ENCODE measurements at regions not wholly inside any gene's neighbourhood (a gene's known extent, or its start where the extent isn't known, plus 50 kb on each side); places are given as distances from the start of the nearest gene placed in this dataset.

- H3K4me3 ChIP-seq (ENCODE audit: low read depth in 1 of 3, low read length in 3 of 3), result no peak overlapping the region
- DNase-seq (no peak), FAIRE-seq (no peak)
- no peaks in the 10 kb centered on the region for H3K36me3 ChIP-seq (ENCODE audit: control insufficient read depth in 3 of 3, insufficient read depth in 2 of 3, low read depth in 1 of 3, low read length in 3 of 3)
- no peaks in the 10 kb centered on the region for H3K4me1 ChIP-seq (ENCODE audit: control insufficient read depth in 3 of 3, insufficient read depth in 2 of 3, low read depth in 1 of 3, low read length in 2 of 3)
- no peak overlapping the region for H3K27ac ChIP-seq (ENCODE audit: low read depth in 1 of 3, low read length in 2 of 3)
- WGBS, 3 donors, result 48 to 59% (median 49%) methylated on average over 2 of the region's 2 CpGs
- peaks cover 1 to 18% of the 10 kb centered on the region in 2 donors for H3K9me3 ChIP-seq (ENCODE audit: control insufficient read depth in 2 of 2, insufficient read depth in 1 of 2, low read depth in 1 of 2, low read length in 1 of 2)
- H3K27me3 ChIP-seq (ENCODE audit: control insufficient read depth in 3 of 3, insufficient read depth in 3 of 3, low read length in 3 of 3), result no peaks in the 10 kb centered on the region
Measured at GRCh38 chr6:91970700-91971099, 1383.8 kb upstream of the MAP3K7 start.

- Histone ChIP-seq H3K9me3 (ENCODE audit: control insufficient read depth in 2 of 2, insufficient read depth in 1 of 2, low read depth in 1 of 2, low read length in 1 of 2) (peaks cover 1 to 14% of the 10 kb centered on the region in 2 donors), H3K36me3 (ENCODE audit: control insufficient read depth in 3 of 3, insufficient read depth in 2 of 3, low read depth in 1 of 3, low read length in 3 of 3) (no peaks in the 10 kb centered on the region), H3K4me1 (ENCODE audit: control insufficient read depth in 3 of 3, insufficient read depth in 2 of 3, low read depth in 1 of 3, low read length in 2 of 3) (no peaks in the 10 kb centered on the region), H3K27me3 (ENCODE audit: control insufficient read depth in 3 of 3, insufficient read depth in 3 of 3, low read length in 3 of 3) (no peaks in the 10 kb centered on the region), H3K27ac (ENCODE audit: low read depth in 1 of 3, low read length in 2 of 3) (no peak overlapping the region), H3K4me3 (ENCODE audit: low read depth in 1 of 3, low read length in 3 of 3) (no peak overlapping the region)
- no peak for DNase-seq
- 94 to 100% (median 97%) methylated on average over 1 of the region's 1 CpG for WGBS, 3 donors
- FAIRE-seq, result no peak
Measured at GRCh38 chr6:91965872-91966271, 1379.0 kb upstream of the MAP3K7 start.

GRCh38 chr6:91961671-91962070 lies 1374.8 kb upstream of the MAP3K7 start:
- H3K27ac ChIP-seq (ENCODE audit: low read depth in 1 of 3, low read length in 2 of 3), result no peak overlapping the region
- no peaks in the 10 kb centered on the region for H3K27me3 ChIP-seq (ENCODE audit: control insufficient read depth in 3 of 3, insufficient read depth in 3 of 3, low read length in 3 of 3)
- no peaks in the 10 kb centered on the region for H3K4me1 ChIP-seq (ENCODE audit: control insufficient read depth in 3 of 3, insufficient read depth in 2 of 3, low read depth in 1 of 3, low read length in 2 of 3)
- H3K9me3 ChIP-seq (ENCODE audit: control insufficient read depth in 2 of 2, insufficient read depth in 1 of 2, low read depth in 1 of 2, low read length in 1 of 2), result peaks cover 1 to 12% of the 10 kb centered on the region in 2 donors
- no peak for FAIRE-seq
- H3K36me3 ChIP-seq (ENCODE audit: control insufficient read depth in 3 of 3, insufficient read depth in 2 of 3, low read depth in 1 of 3, low read length in 3 of 3), result no peaks in the 10 kb centered on the region
- no peak overlapping the region for H3K4me3 ChIP-seq (ENCODE audit: low read depth in 1 of 3, low read length in 3 of 3)
- no peak for DNase-seq
- 90 to 96% (median 94%) methylated on average over 2 of the region's 2 CpGs for WGBS, 3 donors

- WGBS, 3 donors, result 91 to 97% (median 93%) methylated on average over 3 of the region's 3 CpGs
- FAIRE-seq, result no peak
Measured at GRCh38 chr6:91961236-91961635, 1374.4 kb upstream of the MAP3K7 start.

GRCh38 chr6:91941838-91942237 lies 1355.0 kb upstream of the MAP3K7 start:
- FAIRE-seq (no peak), DNase-seq (no peak)
- Histone ChIP-seq H3K36me3 (ENCODE audit: control insufficient read depth in 3 of 3, insufficient read depth in 2 of 3, low read depth in 1 of 3, low read length in 3 of 3) (no peaks in the 10 kb centered on the region), H3K4me1 (ENCODE audit: control insufficient read depth in 3 of 3, insufficient read depth in 2 of 3, low read depth in 1 of 3, low read length in 2 of 3) (no peaks in the 10 kb centered on the region), H3K27ac (ENCODE audit: low read depth in 1 of 3, low read length in 2 of 3) (no peak overlapping the region), H3K4me3 (ENCODE audit: low read depth in 1 of 3, low read length in 3 of 3) (no peak overlapping the region), H3K27me3 (ENCODE audit: control insufficient read depth in 3 of 3, insufficient read depth in 3 of 3, low read length in 3 of 3) (no peaks in the 10 kb centered on the region), H3K9me3 (ENCODE audit: control insufficient read depth in 2 of 2, insufficient read depth in 1 of 2, low read depth in 1 of 2, low read length in 1 of 2) (peaks cover 0 to 3% of the 10 kb centered on the region in 2 donors)
- 81 to 87% (median 87%) methylated on average over 2 of the region's 2 CpGs for WGBS, 3 donors

More at GRCh38 chr6:91961236-91961635, 1374.4 kb upstream of the MAP3K7 start:
- H3K4me3 ChIP-seq (ENCODE audit: low read depth in 1 of 3, low read length in 3 of 3), result no peak overlapping the region
- H3K9me3 ChIP-seq (ENCODE audit: control insufficient read depth in 2 of 2, insufficient read depth in 1 of 2, low read depth in 1 of 2, low read length in 1 of 2), result peaks cover 1 to 8% of the 10 kb centered on the region in 2 donors
- DNase-seq, result no peak
- H3K27me3 ChIP-seq (ENCODE audit: control insufficient read depth in 3 of 3, insufficient read depth in 3 of 3, low read length in 3 of 3), result no peaks in the 10 kb centered on the region
- H3K4me1 ChIP-seq (ENCODE audit: control insufficient read depth in 3 of 3, insufficient read depth in 2 of 3, low read depth in 1 of 3, low read length in 2 of 3), result no peaks in the 10 kb centered on the region
- H3K27ac ChIP-seq (ENCODE audit: low read depth in 1 of 3, low read length in 2 of 3), result no peak overlapping the region
- H3K36me3 ChIP-seq (ENCODE audit: control insufficient read depth in 3 of 3, insufficient read depth in 2 of 3, low read depth in 1 of 3, low read length in 3 of 3), result no peaks in the 10 kb centered on the region

- H3K4me3 ChIP-seq (ENCODE audit: low read depth in 1 of 3, low read length in 3 of 3), result no peak overlapping the region
- peaks cover 0 to 3% of the 10 kb centered on the region in 2 donors for H3K9me3 ChIP-seq (ENCODE audit: control insufficient read depth in 2 of 2, insufficient read depth in 1 of 2, low read depth in 1 of 2, low read length in 1 of 2)
- 85 to 96% (median 91%) methylated on average over 1 of the region's 1 CpG for WGBS, 3 donors
- DNase-seq, result no peak
- H3K27ac ChIP-seq (ENCODE audit: low read depth in 1 of 3, low read length in 2 of 3), result no peak overlapping the region
- no peaks in the 10 kb centered on the region for H3K36me3 ChIP-seq (ENCODE audit: control insufficient read depth in 3 of 3, insufficient read depth in 2 of 3, low read depth in 1 of 3, low read length in 3 of 3)
- no peaks in the 10 kb centered on the region for H3K4me1 ChIP-seq (ENCODE audit: control insufficient read depth in 3 of 3, insufficient read depth in 2 of 3, low read depth in 1 of 3, low read length in 2 of 3)
- no peak for FAIRE-seq
- H3K27me3 ChIP-seq (ENCODE audit: control insufficient read depth in 3 of 3, insufficient read depth in 3 of 3, low read length in 3 of 3), result no peaks in the 10 kb centered on the region
Measured at GRCh38 chr6:91940801-91941200, 1353.9 kb upstream of the MAP3K7 start.

GRCh38 chr6:91926827-91927226 lies 1340.0 kb upstream of the MAP3K7 start:
- WGBS, 3 donors, result 90 to 92% (median 91%) methylated on average over 13 to 15 of the region's 15 CpGs
- H3K4me1 ChIP-seq (ENCODE audit: control insufficient read depth in 3 of 3, insufficient read depth in 2 of 3, low read depth in 1 of 3, low read length in 2 of 3), result no peaks in the 10 kb centered on the region
- FAIRE-seq (no peak), DNase-seq (no peak)
- H3K36me3 ChIP-seq (ENCODE audit: control insufficient read depth in 3 of 3, insufficient read depth in 2 of 3, low read depth in 1 of 3, low read length in 3 of 3), result no peaks in the 10 kb centered on the region
- peaks cover 0 to 2% of the 10 kb centered on the region in 2 donors for H3K9me3 ChIP-seq (ENCODE audit: control insufficient read depth in 2 of 2, insufficient read depth in 1 of 2, low read depth in 1 of 2, low read length in 1 of 2)
- H3K27me3 ChIP-seq (ENCODE audit: control insufficient read depth in 3 of 3, insufficient read depth in 3 of 3, low read length in 3 of 3), result no peaks in the 10 kb centered on the region
- H3K27ac ChIP-seq (ENCODE audit: low read depth in 1 of 3, low read length in 2 of 3), result no peak overlapping the region
- no peak overlapping the region for H3K4me3 ChIP-seq (ENCODE audit: low read depth in 1 of 3, low read length in 3 of 3)

- Histone ChIP-seq H3K4me1 (ENCODE audit: control insufficient read depth in 3 of 3, insufficient read depth in 2 of 3, low read depth in 1 of 3, low read length in 2 of 3) (no peaks in the 10 kb centered on the region), H3K27me3 (ENCODE audit: control insufficient read depth in 3 of 3, insufficient read depth in 3 of 3, low read length in 3 of 3) (no peaks in the 10 kb centered on the region), H3K4me3 (ENCODE audit: low read depth in 1 of 3, low read length in 3 of 3) (no peak overlapping the region), H3K36me3 (ENCODE audit: control insufficient read depth in 3 of 3, insufficient read depth in 2 of 3, low read depth in 1 of 3, low read length in 3 of 3) (no peaks in the 10 kb centered on the region), H3K9me3 (ENCODE audit: control insufficient read depth in 2 of 2, insufficient read depth in 1 of 2, low read depth in 1 of 2, low read length in 1 of 2) (peaks cover 0 to 2% of the 10 kb centered on the region in 2 donors), H3K27ac (ENCODE audit: low read depth in 1 of 3, low read length in 2 of 3) (no peak overlapping the region)
- no peak for FAIRE-seq
- no peak for DNase-seq
- WGBS, 3 donors, result 83 to 91% (median 85%) methylated on average over 10 of the region's 10 CpGs
Measured at GRCh38 chr6:91926361-91926760, 1339.5 kb upstream of the MAP3K7 start.

GRCh38 chr6:91911945-91912344 lies 1325.1 kb upstream of the MAP3K7 start:
- 84 to 98% (median 89%) methylated on average over 2 of the region's 2 CpGs for WGBS, 3 donors
- Histone ChIP-seq H3K4me3 (ENCODE audit: low read depth in 1 of 3, low read length in 3 of 3) (no peak overlapping the region), H3K27ac (ENCODE audit: low read depth in 1 of 3, low read length in 2 of 3) (no peak overlapping the region), H3K27me3 (ENCODE audit: control insufficient read depth in 3 of 3, insufficient read depth in 3 of 3, low read length in 3 of 3) (no peaks in the 10 kb centered on the region), H3K9me3 (ENCODE audit: control insufficient read depth in 2 of 2, insufficient read depth in 1 of 2, low read depth in 1 of 2, low read length in 1 of 2) (no peaks in the 10 kb centered on the region), H3K4me1 (ENCODE audit: control insufficient read depth in 3 of 3, insufficient read depth in 2 of 3, low read depth in 1 of 3, low read length in 2 of 3) (no peaks in the 10 kb centered on the region), H3K36me3 (ENCODE audit: control insufficient read depth in 3 of 3, insufficient read depth in 2 of 3, low read depth in 1 of 3, low read length in 3 of 3) (no peaks in the 10 kb centered on the region)
- DNase-seq (no peak), FAIRE-seq (no peak)
